Skeletal muscle cell (primary cell): ENCODE measurements at regions not wholly inside any gene's neighbourhood (a gene's known extent, or its start where the extent isn't known, plus 50 kb on each side); places are given as distances from the start of the nearest gene placed in this dataset.

ENCODE experiments used
- DNase-seq: peaks from one replicate; pipeline ENCODE4 v3.0.0-alpha.2; 2010; ENCODE audit warnings: low read depth
- H3K4me3 ChIP-seq: 2 replicates; pipeline ENCODE4 v1.5.1; 2011; ENCODE audit warnings: low read depth, mild to moderate bottlenecking, control low read depth, low read length, moderate library complexity

DNA sequence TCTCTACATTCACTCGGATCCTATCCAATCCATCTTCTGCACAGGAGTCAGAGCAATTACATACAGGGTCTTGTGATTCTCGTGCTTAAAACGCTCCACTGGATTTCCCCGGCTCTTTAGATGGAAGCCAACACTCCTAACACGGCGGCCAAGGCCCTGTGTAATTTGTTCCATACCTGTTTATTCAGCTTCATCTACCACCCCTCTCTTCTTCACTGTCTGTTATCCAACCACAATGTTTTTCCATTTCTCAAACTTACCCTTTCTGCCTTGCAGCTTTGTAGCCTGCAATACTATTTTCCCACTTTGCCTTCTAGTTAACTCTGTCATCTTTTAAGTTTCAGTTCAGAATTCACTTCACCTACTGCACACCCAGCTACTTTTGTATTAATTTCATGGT is 249.6 kb upstream of the USP25 start:
- DNase-seq, result no peak
- H3K4me3 ChIP-seq, result no peak overlapping the region

DNA sequence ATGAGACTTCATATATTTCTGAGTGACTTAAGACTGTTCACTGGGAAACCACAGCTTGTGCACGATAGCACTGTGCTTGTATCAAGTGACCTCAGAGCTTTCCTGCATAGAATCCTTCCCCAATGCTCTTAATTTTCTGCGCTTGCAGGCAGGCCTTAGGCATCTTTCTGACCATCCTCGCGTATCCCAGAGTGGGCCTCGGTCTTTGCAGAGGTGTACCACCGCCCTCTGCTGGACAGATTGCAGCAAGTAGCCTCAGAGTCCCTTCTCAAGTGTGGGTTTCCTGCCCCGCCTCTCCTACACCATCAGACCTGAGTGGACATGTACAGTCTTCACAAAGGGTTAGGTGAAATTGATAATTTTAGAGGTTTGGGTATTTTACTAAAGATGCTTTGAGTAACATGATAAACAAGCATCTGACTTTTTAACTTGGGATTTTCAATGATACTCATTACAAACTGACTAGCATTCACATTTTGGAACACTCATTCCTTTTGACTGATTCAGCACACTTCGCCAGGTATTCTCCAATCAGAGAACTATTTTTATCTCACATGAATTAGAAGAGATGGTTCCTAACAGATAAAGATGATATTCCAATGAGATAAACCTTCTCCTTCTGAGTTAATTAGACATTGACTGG is 246.5 kb upstream of the USP25 start:
- H3K4me3 ChIP-seq, result no peak overlapping the region
- DNase-seq, result peak; percentile 65

DNA sequence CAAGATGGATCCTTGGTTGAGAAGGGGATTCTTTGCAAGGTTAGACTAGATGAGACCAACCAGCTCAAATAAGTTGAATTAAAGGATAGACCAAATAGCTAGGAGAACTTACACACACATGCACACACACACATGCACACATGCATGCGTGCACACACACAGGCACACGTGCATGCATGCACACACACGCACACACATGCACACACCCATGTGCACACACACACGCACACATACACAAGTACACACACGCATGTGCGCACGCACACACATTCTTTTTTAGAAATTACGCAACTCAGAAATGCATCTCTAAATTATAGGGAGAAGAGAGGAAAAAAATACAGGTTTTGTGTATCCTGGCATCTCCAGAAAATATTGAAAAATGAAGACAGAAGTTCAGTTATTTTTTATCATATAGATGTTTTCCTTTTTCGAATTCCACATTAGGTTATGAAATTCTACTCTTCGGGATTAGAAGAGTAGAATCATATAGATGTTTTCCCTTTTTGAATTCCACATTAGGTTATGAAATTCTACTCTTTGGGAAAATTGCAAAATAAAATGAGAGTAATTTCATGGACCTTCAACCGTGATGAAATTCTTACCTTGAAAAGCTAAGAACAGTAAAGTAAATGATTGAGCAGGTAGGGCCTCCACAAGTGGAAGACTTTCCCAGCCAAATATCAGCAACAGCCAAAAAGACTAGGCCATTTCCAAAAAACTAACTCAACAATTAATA is 243.2 kb upstream of the USP25 start:
- no peak overlapping the region for H3K4me3 ChIP-seq
- no peak for DNase-seq

DNA sequence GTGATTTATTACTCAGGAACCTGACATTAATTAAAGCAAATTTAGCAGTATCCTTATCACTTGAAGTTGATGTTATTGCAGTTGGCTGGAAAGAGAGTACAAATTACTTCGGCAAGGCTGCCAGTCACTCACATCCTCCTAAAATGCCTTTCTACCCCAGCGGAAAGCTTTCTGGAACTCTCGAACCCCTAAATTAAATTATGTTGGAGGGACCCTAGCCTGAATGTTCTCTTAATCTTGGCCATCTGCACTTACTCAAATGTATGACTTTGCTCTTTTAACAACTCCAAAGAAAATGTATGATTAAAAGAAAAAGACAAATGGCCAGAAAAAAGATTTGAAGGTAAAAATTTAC is 242.6 kb upstream of the USP25 start:
- no peak overlapping the region for H3K4me3 ChIP-seq
- no peak for DNase-seq

DNA sequence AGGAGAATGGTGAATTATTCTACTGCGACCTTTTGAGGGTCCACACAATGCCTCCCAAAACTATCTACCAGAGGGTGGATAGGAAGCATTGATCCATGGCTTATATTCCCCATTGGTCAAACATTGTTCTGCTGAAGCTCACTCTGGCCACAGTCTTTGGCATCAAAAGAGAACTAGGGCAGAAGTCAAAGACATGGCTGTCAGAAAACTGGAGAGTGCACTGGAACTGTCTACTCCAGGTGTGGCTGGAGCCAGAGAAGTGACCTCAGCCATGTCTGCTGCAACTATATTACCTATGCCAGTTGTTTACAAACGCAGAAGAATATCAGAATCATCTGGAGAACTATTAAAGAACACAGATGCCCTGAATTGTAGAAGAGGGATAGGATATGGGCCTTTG is 238.7 kb upstream of the USP25 start:
- DNase-seq, result no peak
- H3K4me3 ChIP-seq, result no peak overlapping the region

DNA sequence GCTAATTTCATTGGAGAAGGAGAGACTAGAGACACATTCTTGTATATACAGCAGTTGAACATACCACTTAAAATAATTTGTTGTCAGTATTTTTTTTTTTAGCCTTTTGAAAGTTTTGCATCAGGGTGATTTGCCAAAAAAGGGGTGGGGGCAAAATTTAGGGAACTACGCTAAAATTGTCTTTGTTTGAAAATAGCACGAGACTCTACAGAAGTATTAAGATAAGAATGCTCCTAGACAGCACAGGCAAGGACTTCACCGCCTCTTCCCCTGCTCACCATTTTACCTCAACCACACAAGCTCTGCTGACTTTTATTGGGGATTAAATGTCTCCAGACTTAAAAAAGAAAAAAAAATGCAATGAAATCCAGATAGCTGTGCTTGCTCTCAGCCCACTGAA is 236.1 kb upstream of the USP25 start:
- no peak overlapping the region for H3K4me3 ChIP-seq

DNA sequence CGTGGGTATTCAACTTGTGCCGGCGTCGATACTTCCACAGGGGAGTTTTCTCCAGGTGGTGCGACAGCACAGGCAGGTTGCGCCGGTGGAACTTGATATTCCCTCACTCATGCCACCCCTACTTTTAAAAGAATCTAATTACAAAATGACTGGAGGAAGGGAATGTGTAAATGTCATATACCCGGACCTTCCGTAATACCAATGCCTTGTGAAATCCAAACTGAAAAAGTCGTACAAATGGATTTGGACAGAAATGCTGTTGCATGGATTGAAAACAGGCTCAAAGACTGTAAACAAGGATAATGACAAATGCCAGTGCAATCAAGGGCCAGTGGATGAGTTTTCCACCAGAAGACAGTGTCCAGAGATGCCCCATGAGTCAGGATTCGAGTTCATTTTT is 235.3 kb upstream of the USP25 start:
- no peak for DNase-seq
- H3K4me3 ChIP-seq, result no peak overlapping the region

More for the DNA sequence above, 236.1 kb upstream of the USP25 start:
- DNase-seq, result no peak

DNA sequence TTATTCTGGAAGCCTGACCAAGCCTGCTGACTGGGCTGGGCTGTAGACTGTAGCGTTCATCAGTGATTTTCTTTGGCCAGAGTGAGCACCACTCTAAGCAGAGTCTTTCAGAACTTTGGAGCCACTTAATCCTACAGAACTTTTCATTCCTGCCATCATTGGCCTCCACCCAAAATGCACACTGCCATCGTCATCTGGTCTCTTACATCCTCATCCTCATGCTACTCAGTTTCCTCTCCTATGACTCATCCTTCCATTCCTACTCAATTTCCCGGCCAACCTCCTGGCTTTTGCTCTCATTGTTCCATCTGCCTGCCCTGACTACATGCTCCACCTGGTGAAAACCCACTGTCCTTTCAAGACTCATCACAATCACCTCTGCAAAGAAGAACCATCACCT is 233.8 kb upstream of the USP25 start:
- peak; percentile 69 for DNase-seq
- no peak overlapping the region for H3K4me3 ChIP-seq

DNA sequence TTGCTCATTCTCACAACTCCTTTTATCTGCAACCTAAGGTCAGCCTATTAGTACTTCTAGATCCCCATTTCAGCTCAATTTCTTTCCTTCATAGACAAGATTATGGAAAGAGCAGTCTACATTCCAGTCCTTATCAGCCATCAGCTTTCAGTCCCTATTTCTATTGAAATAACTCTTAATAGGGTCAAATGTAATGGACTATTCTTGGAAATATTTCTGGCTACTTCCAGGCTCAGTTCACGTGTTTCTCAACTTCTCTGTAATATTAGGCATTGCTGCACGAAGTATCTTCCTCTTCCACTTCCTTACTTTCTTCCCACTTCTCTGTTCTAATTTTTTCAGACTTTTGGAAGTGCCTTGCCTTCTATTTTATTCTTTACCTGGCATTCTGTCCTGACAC is 232.9 kb upstream of the USP25 start:
- no peak for DNase-seq
- H3K4me3 ChIP-seq, result no peak overlapping the region

DNA sequence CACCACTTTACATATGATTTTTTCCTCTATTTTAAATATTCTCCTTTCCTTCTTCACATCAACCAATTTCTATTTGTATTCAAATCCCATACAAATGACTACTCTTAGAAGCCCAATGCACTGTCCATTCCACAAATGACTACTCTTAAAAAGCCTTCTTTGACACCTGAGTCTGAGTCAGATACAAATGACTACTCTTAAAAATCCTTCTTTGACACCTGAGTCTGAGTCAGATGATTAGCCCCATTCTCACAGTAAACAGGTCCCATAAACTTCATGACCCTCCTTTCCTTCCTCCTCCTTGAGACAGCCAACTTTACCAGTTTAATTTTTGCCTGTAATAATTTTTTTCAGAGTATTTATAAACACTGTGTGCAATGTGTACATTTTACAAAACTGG is 231.3 kb upstream of the USP25 start:
- DNase-seq, result no peak
- no peak overlapping the region for H3K4me3 ChIP-seq

DNA sequence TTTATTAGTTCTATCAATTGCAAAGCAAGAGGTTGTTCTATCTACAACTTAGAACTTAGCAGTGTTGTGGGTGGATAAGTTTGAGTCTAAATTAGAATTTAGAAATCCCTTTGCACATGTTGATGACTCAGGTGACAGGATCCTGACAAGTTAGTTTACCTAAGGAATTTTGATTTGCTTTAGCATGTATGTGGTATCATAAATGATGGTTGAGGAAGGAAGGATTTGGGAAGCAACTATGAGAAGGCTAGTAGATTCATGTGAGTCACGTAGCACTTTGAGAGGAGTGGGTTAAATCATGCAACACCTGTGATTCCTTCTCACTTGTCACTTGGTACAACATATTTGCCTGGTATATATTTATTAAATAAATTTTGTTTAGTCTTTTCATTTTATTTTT is 223.7 kb upstream of the USP25 start:
- no peak overlapping the region for H3K4me3 ChIP-seq
- DNase-seq, result no peak

DNA sequence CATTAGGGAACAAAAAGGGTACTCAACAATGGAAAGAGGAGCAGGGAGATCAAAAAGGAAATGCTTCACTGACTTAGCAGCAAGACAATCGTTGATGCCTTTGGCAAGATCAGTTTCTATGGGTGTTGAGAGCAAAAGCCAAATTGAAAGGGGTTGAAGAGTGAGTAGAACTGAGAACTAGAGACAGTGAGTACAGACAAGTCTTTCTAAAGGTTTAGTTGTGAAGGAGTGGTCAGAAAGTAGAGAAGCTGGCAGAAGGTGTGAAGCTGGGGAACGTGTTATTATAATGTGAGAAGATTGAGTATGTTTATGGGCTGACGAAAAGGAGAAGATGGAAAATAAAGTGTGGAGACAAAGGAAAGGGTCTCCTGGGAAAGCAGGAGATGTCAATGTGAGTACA is 221.2 kb upstream of the USP25 start:
- no peak overlapping the region for H3K4me3 ChIP-seq
- DNase-seq, result no peak

DNA sequence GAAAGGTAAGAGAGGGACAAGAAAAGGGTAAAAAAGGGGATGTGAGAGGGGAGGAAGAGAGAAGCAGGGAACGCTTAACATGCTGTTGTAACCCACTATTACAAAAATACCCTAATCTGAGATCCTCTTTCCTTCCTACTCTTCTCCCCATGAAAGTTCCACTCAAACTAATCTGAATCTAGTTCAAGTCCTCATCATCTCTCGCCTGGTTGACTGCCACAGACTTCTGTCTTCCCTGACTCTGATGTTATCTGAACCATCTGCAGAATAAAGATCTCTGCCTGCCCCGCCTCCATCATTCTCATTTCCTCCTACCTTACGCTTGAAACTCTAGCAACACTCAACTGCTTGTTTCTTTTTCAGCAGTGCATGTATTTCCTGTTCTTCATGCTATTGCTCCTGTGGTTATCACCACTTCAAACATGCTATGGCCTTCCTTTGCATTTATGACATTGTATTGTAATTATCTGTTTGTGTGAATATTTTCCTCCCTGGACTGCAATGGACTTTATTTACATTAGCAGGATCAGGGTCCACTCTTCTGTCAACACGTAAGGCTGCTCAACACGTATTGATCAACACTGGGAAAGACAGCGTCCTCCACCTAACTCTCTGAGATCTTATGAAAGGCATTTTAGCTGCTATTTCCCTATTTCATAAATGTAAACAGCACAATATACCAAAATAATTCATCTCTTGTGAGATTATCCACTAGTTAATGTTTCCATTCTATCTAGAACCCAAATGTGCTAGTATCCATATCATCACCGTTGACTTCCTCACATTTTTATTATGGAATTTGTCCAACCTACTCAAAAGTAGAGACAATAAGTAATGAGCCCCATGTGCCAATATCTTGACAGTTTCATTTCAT is 215.5 kb upstream of the USP25 start:
- H3K4me3 ChIP-seq, result no peak overlapping the region
- DNase-seq, result no peak

DNA sequence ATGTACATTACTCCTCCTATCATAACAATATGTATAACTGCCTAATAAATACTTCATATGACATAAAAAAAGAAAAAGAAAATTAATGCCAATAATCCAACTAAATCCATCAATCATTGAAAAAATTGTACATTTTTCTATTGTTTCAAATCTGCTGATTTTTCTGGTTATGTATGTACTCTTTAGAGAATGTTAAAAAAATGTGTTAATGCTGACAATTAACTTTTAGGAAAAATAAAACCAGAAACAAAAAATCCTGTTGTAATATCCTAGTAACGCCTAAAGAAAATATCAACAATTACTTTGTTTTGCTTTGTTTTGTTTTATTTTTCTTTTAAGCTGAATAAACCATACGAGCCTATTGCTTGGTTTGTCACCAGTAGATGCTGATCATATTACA is 213.9 kb upstream of the USP25 start:
- H3K4me3 ChIP-seq, result no peak overlapping the region
- DNase-seq, result no peak

DNA sequence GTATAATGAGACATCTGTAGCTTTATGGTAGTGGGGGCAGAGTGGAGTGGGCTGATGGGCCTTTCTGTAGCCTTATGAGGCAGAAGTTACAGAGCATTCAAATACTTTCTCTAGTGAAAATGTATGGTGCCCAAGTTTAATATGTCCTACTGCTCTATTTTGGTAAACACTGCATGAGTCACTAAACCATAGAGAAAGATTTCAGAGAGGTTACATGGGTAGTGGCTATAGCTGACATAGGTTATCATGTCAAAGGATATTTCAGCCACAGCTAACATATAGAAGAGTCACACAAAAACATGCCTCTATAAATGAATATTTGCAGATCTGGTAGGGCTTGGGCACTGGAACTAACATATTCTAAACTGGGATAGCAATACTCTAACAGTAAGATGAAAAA is 212.4 kb upstream of the USP25 start:
- no peak overlapping the region for H3K4me3 ChIP-seq
- DNase-seq, result no peak

DNA sequence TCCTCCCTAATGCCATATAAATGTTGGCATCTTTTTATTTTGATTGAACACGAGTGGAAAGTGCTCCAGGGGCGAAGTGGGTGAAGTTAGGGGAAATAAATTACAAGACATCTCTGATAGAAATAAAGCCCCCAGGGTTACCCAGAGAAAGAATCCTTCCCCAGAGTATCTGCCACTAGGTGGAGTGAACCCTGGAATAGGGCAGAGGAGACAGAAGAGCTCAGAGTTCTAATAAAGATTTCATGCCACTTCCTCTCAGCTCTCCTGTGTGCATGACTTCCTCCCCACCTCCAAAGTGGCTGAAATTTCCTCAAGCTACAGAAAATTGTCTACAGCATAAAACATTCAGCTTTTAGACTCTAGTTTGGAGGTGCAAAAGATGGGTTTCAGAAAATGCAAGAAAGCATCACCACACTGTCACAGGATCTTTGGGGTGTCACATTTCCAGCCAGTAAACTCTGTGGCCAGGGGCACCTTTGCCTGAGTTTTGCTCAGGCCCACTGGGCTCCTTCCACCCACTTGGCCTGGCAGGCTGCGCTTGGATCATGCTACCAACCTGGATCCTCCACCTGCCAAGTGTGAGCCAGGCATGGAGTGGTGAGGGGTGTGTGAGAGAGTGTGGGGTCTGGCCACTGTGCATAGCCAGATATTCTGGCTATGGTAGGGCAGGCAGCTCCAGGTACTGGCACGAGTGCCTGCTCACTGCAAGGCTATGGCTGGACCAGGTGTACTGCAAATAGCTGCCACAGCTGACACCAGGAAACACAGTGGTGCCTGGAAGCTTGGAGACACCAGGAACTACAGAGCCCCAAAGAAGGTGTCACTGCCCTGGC is 208.8 kb upstream of the USP25 start:
- no peak overlapping the region for H3K4me3 ChIP-seq
- no peak for DNase-seq

DNA sequence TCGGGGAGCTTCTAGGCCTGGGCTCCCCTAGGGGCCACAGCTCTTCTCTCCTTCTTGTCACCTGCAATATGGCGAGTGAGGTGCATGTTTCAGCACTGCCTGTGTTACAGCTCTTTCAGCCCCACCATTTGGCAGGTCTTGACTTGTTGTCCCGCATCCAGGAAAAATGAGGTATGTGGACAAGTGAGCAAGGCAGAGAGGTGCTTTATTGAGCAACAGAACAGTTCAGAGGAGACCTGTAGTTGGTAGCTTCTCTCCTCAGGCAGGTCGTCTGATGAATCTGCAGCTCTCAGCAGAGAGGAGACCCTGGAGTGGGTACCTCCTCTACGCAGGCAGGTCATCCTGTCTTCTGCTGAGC is 208.2 kb upstream of the USP25 start:
- H3K4me3 ChIP-seq, result no peak overlapping the region
- DNase-seq, result no peak

DNA sequence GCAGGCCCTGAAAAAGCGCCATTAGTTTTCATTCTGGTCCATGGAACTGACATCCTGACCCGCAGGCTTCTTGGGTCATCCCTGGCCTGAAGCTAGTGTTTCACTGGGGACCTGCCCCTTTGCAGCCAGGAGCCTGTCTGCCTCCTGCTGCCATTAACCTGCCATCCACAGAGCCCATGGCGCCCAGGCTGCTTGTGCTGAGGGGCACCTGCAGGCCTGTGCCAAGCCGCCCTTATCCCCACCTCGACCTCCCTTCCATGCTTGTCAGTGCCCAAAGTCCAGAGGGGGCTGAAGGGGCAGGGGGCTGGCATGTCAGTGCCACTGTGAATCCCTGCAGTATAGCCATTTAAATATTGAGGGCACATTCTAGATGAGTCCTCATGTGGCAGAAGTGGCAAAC is 207.6 kb upstream of the USP25 start:
- DNase-seq, result no peak
- H3K4me3 ChIP-seq, result no peak overlapping the region

DNA sequence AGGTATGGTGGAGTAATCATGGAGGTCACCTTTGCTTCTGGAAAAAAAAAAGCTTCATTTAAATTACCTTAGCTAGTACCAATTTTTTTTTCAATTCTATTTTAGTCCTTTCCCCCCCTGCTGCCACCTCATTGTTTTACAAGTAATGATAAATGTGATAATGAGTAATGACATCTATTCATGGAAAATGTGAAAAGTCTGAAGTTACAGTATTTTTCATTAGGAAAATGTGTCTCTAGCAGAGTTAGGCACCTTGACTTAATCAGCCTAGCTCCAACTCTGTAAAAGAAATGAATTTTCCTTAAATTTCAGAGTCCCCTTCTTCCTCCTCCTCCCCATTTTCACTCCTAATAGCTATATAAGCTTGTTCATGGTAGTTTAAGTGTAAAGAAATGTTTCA is 204.9 kb upstream of the USP25 start:
- no peak overlapping the region for H3K4me3 ChIP-seq
- DNase-seq, result no peak

DNA sequence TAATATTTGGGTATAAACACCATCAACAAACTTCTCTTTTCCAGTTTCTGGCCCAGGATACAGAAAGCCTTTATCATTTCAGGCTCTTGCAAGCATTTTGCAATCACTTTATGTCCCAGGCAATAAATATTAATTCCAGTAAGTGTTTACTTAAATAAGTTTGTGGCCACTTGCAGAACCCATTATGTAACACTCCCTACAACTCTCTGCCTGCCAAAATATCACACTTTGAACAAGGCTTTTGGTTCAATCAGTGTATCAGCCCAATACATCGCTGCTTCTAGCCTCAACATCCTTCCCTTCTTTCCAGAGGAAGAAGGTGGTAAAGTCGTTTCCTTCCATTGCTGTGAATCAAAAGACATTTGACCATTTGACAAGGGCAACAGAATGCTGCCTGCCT is 203.0 kb upstream of the USP25 start:
- H3K4me3 ChIP-seq, result no peak overlapping the region
- no peak for DNase-seq
